ENCODE measurements at regions not wholly inside any gene's neighbourhood (a gene's known extent, or its start where the extent isn't known, plus 50 kb on each side); places are given as distances from the start of the nearest gene placed in this dataset.

DNA sequence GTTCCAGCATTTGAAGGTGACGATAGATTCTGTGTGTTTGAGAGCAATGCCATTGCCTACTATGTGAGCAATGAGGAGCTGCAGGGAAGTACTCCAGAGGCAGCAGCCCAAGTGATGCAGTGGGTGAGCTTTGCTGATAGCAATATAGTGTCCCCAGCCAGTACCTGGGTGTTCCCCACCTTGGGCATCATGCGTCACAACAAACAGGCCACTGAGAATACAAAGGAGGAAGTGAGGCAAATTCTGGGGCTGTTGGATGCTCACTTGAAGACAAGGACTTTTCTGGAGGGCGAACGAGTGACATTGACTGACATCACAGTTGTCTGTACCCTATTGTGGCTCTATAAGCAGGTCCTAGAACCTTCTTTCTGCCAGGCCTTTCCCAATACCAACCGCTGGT, 142.0 kb downstream of the PLS3 start:
- TF ChIP-seq, protein P1, sequence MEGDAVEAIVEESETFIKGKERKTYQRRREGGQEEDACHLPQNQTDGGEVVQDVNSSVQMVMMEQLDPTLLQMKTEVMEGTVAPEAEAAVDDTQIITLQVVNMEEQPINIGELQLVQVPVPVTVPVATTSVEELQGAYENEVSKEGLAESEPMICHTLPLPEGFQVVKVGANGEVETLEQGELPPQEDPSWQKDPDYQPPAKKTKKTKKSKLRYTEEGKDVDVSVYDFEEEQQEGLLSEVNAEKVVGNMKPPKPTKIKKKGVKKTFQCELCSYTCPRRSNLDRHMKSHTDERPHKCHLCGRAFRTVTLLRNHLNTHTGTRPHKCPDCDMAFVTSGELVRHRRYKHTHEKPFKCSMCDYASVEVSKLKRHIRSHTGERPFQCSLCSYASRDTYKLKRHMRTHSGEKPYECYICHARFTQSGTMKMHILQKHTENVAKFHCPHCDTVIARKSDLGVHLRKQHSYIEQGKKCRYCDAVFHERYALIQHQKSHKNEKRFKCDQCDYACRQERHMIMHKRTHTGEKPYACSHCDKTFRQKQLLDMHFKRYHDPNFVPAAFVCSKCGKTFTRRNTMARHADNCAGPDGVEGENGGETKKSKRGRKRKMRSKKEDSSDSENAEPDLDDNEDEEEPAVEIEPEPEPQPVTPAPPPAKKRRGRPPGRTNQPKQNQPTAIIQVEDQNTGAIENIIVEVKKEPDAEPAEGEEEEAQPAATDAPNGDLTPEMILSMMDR (IDR thresholded peaks at IDR 0.05; ENCODE audit: borderline replicate concordance, extremely low read depth, insufficient read depth), result no peak
- FAIRE-seq (no peak), DNase-seq (no peak)
- H3K27me3 ChIP-seq (ENCODE audit: control insufficient read depth, insufficient read depth, low read length), result peaks cover 2% of the 10 kb centered on the region
- no peak overlapping the region for H3K27ac ChIP-seq (ENCODE audit: low read depth in 2 of 2, low read length in 2 of 2)
- intact Hi-C loops (cut with DNase I), result no loop called here
- H3K4me3 ChIP-seq (ENCODE audit: low read length in 3 of 3), result no peak overlapping the region
- H3K9me3 ChIP-seq (ENCODE audit: control insufficient read depth in 2 of 3, insufficient read depth in 1 of 3, low read length in 3 of 3), result no peaks in the 10 kb centered on the region
- no peak overlapping the region for H3K9ac ChIP-seq (ENCODE audit: low read length in 3 of 3)
- H3K4me1 ChIP-seq (ENCODE audit: control insufficient read depth in 2 of 3, insufficient read depth in 2 of 3, low read depth in 1 of 3, low read length in 3 of 3), result no peaks in the 10 kb centered on the region
- H3K36me3 ChIP-seq (ENCODE audit: control insufficient read depth in 2 of 3, insufficient read depth in 3 of 3, low read length in 3 of 3), result no peaks in the 10 kb centered on the region

DNA sequence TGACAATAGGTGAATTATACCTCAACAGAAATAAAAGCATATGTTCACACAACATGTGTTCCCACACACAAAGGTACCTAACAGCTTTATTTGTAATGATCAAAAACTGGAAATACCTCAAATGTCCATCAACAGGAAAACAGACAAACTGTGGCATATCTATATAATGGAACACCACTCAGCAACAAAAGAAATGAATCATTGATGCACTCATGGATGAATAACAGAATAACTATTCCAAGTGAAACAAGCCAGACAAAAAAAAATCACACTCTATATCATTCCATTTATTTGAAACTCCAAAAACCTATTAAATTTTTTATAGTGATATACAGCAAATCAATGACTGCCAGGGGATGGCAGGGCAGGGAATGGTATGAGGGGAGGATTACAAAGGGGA, 148.1 kb downstream of the PLS3 start:
- DNase-seq (no peak), FAIRE-seq (peak; percentile 57)
- TF ChIP-seq, protein P1 (IDR thresholded peaks at IDR 0.05; ENCODE audit: borderline replicate concordance, extremely low read depth, insufficient read depth), result no peak
- no peak overlapping the region for H3K27ac ChIP-seq (ENCODE audit: low read depth in 2 of 2, low read length in 2 of 2)
- H3K9me3 ChIP-seq (ENCODE audit: control insufficient read depth in 2 of 3, insufficient read depth in 1 of 3, low read length in 3 of 3), result no peaks in the 10 kb centered on the region
- no peak overlapping the region for H3K9ac ChIP-seq (ENCODE audit: low read length in 3 of 3)
- H3K4me1 ChIP-seq (ENCODE audit: control insufficient read depth in 2 of 3, insufficient read depth in 2 of 3, low read depth in 1 of 3, low read length in 3 of 3), result no peaks in the 10 kb centered on the region
- intact Hi-C loops (cut with DNase I), result no loop called here
- H3K36me3 ChIP-seq (ENCODE audit: control insufficient read depth in 2 of 3, insufficient read depth in 3 of 3, low read length in 3 of 3), result no peaks in the 10 kb centered on the region
- H3K27me3 ChIP-seq (ENCODE audit: control insufficient read depth, insufficient read depth, low read length), result peaks cover 3% of the 10 kb centered on the region
- H3K4me3 ChIP-seq (ENCODE audit: low read length in 3 of 3), result no peak overlapping the region

DNA sequence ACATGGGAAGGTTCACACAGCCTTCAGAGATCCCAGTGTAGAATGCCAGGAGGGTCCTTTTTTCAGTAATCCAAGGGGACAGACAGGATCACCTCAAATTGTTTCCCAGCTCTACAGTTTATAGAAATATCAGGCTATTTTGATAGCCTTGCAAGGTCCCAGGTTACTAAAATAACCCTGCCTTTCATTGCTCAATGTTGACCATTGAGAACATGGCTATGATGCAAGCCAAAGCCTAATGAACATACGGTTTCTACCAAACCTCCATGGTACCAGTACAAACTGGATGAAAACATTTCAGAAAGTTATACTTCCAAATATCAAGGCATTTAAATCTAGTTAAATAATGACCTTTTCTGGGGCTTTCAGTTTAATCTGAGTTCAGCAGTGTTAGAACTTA, 151.5 kb downstream of the PLS3 start:
- no peak for FAIRE-seq
- Histone ChIP-seq H3K27ac (ENCODE audit: low read depth in 2 of 2, low read length in 2 of 2) (no peak overlapping the region), H3K27me3 (ENCODE audit: control insufficient read depth, insufficient read depth, low read length) (peaks cover 5% of the 10 kb centered on the region)

DNA sequence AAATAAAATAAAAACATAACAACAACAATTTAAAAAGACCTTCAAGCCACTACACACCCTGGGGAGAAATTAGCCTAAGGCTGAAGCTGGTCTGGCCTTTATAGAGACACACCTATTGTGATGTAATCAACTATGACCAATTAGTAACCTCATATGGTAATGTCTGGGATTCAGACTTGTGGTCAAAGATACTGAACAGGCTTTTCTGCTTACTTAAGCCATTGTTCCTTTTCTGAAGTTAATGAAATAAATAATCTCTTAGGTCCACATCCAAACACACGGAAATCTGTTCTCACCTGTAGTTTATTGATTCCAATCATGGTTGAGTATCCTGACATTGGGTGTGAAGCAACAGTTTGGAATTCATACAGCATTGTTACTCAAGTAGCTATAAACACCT, 152.5 kb downstream of the PLS3 start:
- Histone ChIP-seq H3K4me1 (ENCODE audit: control insufficient read depth in 2 of 3, insufficient read depth in 2 of 3, low read depth in 1 of 3, low read length in 3 of 3) (no peaks in the 10 kb centered on the region), H3K36me3 (ENCODE audit: control insufficient read depth in 2 of 3, insufficient read depth in 3 of 3, low read length in 3 of 3) (no peaks in the 10 kb centered on the region), H3K27ac (ENCODE audit: low read depth in 2 of 2, low read length in 2 of 2) (no peak overlapping the region), H3K4me3 (ENCODE audit: low read length in 3 of 3) (no peak overlapping the region), H3K27me3 (ENCODE audit: control insufficient read depth, insufficient read depth, low read length) (peaks cover 5% of the 10 kb centered on the region), H3K9ac (ENCODE audit: low read length in 3 of 3) (no peak overlapping the region), H3K9me3 (ENCODE audit: control insufficient read depth in 2 of 3, insufficient read depth in 1 of 3, low read length in 3 of 3) (no peaks in the 10 kb centered on the region)
- FAIRE-seq (no peak), DNase-seq (no peak)
- TF ChIP-seq, protein P1 (IDR thresholded peaks at IDR 0.05; ENCODE audit: borderline replicate concordance, extremely low read depth, insufficient read depth), result no peak
- intact Hi-C loops (cut with DNase I), result no loop called here

More for the DNA sequence above, 151.5 kb downstream of the PLS3 start:
- Histone ChIP-seq H3K36me3 (ENCODE audit: control insufficient read depth in 2 of 3, insufficient read depth in 3 of 3, low read length in 3 of 3) (no peaks in the 10 kb centered on the region), H3K4me1 (ENCODE audit: control insufficient read depth in 2 of 3, insufficient read depth in 2 of 3, low read depth in 1 of 3, low read length in 3 of 3) (no peaks in the 10 kb centered on the region), H3K4me3 (ENCODE audit: low read length in 3 of 3) (no peak overlapping the region), H3K9ac (ENCODE audit: low read length in 3 of 3) (no peak overlapping the region), H3K9me3 (ENCODE audit: control insufficient read depth in 2 of 3, insufficient read depth in 1 of 3, low read length in 3 of 3) (no peaks in the 10 kb centered on the region)
- intact Hi-C loops (cut with DNase I), result no loop called here
- TF ChIP-seq, protein P1 (IDR thresholded peaks at IDR 0.05; ENCODE audit: borderline replicate concordance, extremely low read depth, insufficient read depth), result no peak
- no peak for DNase-seq
